Fibroblast of lung (primary cell): ENCODE measurements at regions not wholly inside any gene's neighbourhood (a gene's known extent, or its start where the extent isn't known, plus 50 kb on each side); places are given as distances from the start of the nearest gene placed in this dataset.

Experiments
- DNase-seq, 2 donors: peaks; one replicate each; pipeline versions ENCODE4 v3.0.0 to v3.0.0-alpha.2; 2010; ENCODE audit warnings: low read depth in 2 of 2
- H2AFZ ChIP-seq: 2 replicates; pipeline ENCODE4 v1.5.1; 2012; ENCODE audit warnings: low read length, control low read depth, inconsistent platforms
- H3K27ac ChIP-seq: 2 replicates; pipeline ENCODE4 v1.5.1; 2011; ENCODE audit warnings: low read length, control low read depth; ENCODE audit not compliant: insufficient read depth
- H3K27me3 ChIP-seq: 2 replicates; pipeline ENCODE4 v1.5.1; 2011; ENCODE audit warnings: mild to moderate bottlenecking, low read length; ENCODE audit not compliant: control insufficient read depth, insufficient read depth
- H3K36me3 ChIP-seq: 2 replicates; pipeline ENCODE4 v1.5.1; 2011; ENCODE audit warnings: low read length; ENCODE audit not compliant: control insufficient read depth, insufficient read depth
- H3K4me1 ChIP-seq: 2 replicates; pipeline ENCODE4 v1.5.1; 2011; ENCODE audit warnings: low read length; ENCODE audit not compliant: control insufficient read depth, insufficient read depth; ENCODE audit errors: extremely low read depth
- H3K4me2 ChIP-seq: 2 replicates; pipeline ENCODE4 v1.5.1; 2011; ENCODE audit warnings: low read length, control low read depth; ENCODE audit not compliant: insufficient read depth; ENCODE audit errors: extremely low read depth
- H3K4me3 ChIP-seq, 4 experiments: fragments of 200-600 bp in 1 of 4; sonication (generic) in 1 of 4; replicated peaks in 1 of 4; 2 replicates each; pipeline ENCODE4 v1.5.1; 2011 to 2016; ENCODE audit warnings: low read length in 4 of 4, low read depth in 3 of 4, mild to moderate bottlenecking in 3 of 4, control low read depth in 2 of 4, inconsistent platforms in 1 of 4, mixed read lengths in 1 of 4; ENCODE audit not compliant: insufficient read depth in 1 of 4; ENCODE audit errors: control extremely low read depth in 1 of 4
- H3K79me2 ChIP-seq: 2 replicates; pipeline ENCODE4 v1.5.1; 2012; ENCODE audit warnings: mild to moderate bottlenecking, low read length, inconsistent platforms; ENCODE audit not compliant: control insufficient read depth, insufficient read depth
- H3K9ac ChIP-seq: 2 replicates; pipeline ENCODE4 v1.5.1; 2011; ENCODE audit warnings: mild to moderate bottlenecking, low read length, control low read depth; ENCODE audit not compliant: insufficient read depth
- H3K9me3 ChIP-seq: 2 replicates; pipeline ENCODE4 v1.5.1; 2012; ENCODE audit warnings: low read depth, low read length; ENCODE audit not compliant: control insufficient read depth, insufficient read depth
- H4K20me1 ChIP-seq: 2 replicates; pipeline ENCODE4 v1.5.1; 2011; ENCODE audit warnings: low read length; ENCODE audit not compliant: control insufficient read depth, insufficient read depth; ENCODE audit errors: extremely low read depth
- CTCF ChIP-seq, 2 donors: IDR thresholded peaks in 1 of 2; conservative IDR thresholded peaks in 1 of 2; 1 replicate in 1 of 2; 2 replicates in 1 of 2; pipeline ENCODE4 v1.5.1; 2011 to 2012; ENCODE audit warnings: low read length in 2 of 2, control low read depth in 1 of 2, inconsistent platforms in 1 of 2, low read depth in 1 of 2, mild to moderate bottlenecking in 1 of 2
- EZH2 ChIP-seq: IDR thresholded peaks from 2 replicates; pipeline ENCODE4 v1.5.1; 2012; ENCODE audit warnings: low read length, control low read depth, mild to moderate bottlenecking; ENCODE audit errors: missing control alignments

GRCh38 chr9:89955626-89956025, 350.8 kb downstream of the GADD45G start:
- no peak overlapping the region for H3K9ac ChIP-seq
- H4K20me1 ChIP-seq = no peaks in the 10 kb centered on the region
- H3K36me3 ChIP-seq = no peaks in the 10 kb centered on the region
- H3K4me3 ChIP-seq = no peak overlapping the region
- H3K27me3 ChIP-seq = no peaks in the 10 kb centered on the region
- no peak for DNase-seq
- H2AFZ ChIP-seq = no peak overlapping the region
- H3K79me2 ChIP-seq = no peaks in the 10 kb centered on the region
- peaks cover 2% of the 10 kb centered on the region for H3K4me1 ChIP-seq
- H3K4me2 ChIP-seq = no peak overlapping the region
- no peaks in the 10 kb centered on the region for H3K9me3 ChIP-seq
- H3K27ac ChIP-seq = no peak overlapping the region
- TF ChIP-seq EZH2 (no peak), CTCF (conservative IDR thresholded peaks at IDR 0.05 in 1 of 2, IDR thresholded peaks at IDR 0.05 in 1 of 2; ENCODE audit: low read depth in 1 of 2, low read length in 2 of 2) (no peak)

DNA sequence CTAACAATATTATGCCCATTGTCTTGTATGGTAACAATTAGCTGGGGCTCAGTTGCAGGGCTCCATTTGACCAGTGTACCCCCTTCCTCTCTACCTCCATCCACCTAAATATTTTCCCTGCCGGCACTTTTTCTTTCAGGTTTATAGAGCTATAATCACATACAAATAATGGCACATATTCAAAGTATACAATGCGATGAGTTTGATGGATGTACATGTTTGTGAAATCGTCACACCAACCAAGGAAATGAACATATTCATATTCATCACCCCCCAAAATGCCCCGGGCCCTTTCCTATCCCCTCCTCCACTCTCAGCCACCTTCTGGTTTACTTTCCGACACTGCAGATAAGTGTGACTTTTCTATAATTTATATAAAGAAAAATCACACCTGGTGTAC, 351.5 kb downstream of the GADD45G start:
- H3K79me2 ChIP-seq = no peaks in the 10 kb centered on the region
- peaks cover 2% of the 10 kb centered on the region for H3K4me1 ChIP-seq
- H3K9me3 ChIP-seq = no peaks in the 10 kb centered on the region
- no peaks in the 10 kb centered on the region for H4K20me1 ChIP-seq
- no peak overlapping the region for H2AFZ ChIP-seq
- H3K4me3 ChIP-seq = no peak overlapping the region
- H3K4me2 ChIP-seq = no peak overlapping the region
- DNase-seq = no peak
- H3K9ac ChIP-seq = no peak overlapping the region
- no peak overlapping the region for H3K27ac ChIP-seq
- H3K36me3 ChIP-seq = no peaks in the 10 kb centered on the region
- TF ChIP-seq EZH2 (no peak), CTCF (conservative IDR thresholded peaks at IDR 0.05 in 1 of 2, IDR thresholded peaks at IDR 0.05 in 1 of 2; ENCODE audit: low read depth in 1 of 2, low read length in 2 of 2) (no peak)
- H3K27me3 ChIP-seq = no peaks in the 10 kb centered on the region

DNA sequence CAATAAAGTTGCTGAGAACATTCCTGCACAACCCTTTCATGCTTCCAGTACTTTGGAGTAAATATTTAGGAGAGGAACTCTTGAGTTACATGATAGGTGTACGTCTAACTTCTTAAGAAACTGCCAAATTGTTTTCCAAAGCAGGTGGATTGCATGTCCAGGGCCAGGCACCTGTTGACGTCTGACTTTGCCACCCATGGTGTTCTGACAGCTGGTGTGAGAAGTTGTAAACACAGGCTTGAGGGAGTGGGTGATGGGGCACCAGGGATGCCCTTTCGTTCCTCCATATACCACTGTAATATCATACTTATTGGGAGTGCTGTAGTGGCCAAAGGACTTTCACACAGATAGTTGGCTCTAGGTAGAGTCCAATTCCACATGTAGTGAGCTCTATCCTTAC, 352.1 kb downstream of the GADD45G start:
- no peak for DNase-seq
- no peak for TF ChIP-seq EZH2
- no peak for TF ChIP-seq CTCF (conservative IDR thresholded peaks at IDR 0.05 in 1 of 2, IDR thresholded peaks at IDR 0.05 in 1 of 2; ENCODE audit: low read depth in 1 of 2, low read length in 2 of 2)
- no peak overlapping the region for H3K27ac ChIP-seq
- peaks cover 2% of the 10 kb centered on the region for H3K4me1 ChIP-seq
- H4K20me1 ChIP-seq = no peaks in the 10 kb centered on the region
- no peaks in the 10 kb centered on the region for H3K36me3 ChIP-seq
- H3K4me3 ChIP-seq = no peak overlapping the region
- H3K27me3 ChIP-seq = no peaks in the 10 kb centered on the region
- no peaks in the 10 kb centered on the region for H3K79me2 ChIP-seq
- H2AFZ ChIP-seq = no peak overlapping the region
- H3K9ac ChIP-seq = no peak overlapping the region
- no peaks in the 10 kb centered on the region for H3K9me3 ChIP-seq
- no peak overlapping the region for H3K4me2 ChIP-seq
